ENCODE measurements at regions not wholly inside any gene's neighbourhood (a gene's known extent, or its start where the extent isn't known, plus 50 kb on each side); places are given as distances from the start of the nearest gene placed in this dataset.

DNA sequence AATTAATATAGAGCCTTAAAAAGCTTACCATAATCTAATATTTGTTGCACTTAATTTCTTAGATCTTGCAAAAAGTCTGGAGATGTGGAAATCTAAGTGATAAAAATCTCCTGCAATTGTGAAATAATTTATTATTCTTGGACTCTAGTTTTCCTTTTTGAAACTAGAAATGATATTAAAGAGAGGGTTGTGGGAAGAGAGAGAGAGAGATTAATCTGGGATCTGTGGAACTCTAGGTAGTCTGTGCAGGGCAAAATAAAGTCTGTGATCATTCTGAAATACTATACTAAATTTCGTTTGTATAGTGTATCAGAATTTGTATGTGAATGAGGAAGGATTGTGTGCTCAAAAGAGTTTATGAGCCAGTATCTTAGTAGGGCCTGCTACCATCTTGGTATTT, 692.3 kb downstream of the RWDD3 start:
- WGBS (ENCODE audit: low lambda C conversion rate) = 12% methylated on average over 1 of the region's 1 CpG
- Histone ChIP-seq H3F3A (replicated peaks; ENCODE audit: insufficient read depth) (no peaks in the 10 kb centered on the region), H3K9ac (no peak overlapping the region), H3K79me2 (ENCODE audit: insufficient read depth) (no peaks in the 10 kb centered on the region), H3K9me3 (no peaks in the 10 kb centered on the region), H3K27me3 (ENCODE audit: insufficient read depth) (no peaks in the 10 kb centered on the region), H3K9me2 (no peaks in the 10 kb centered on the region), H3K4me2 (no peak overlapping the region), H3K4me1 (ENCODE audit: control insufficient read depth in 1 of 2, insufficient read depth in 2 of 2, low read depth in 1 of 2, low read length in 1 of 2) (no peaks in the 10 kb centered on the region), H3K27ac (ENCODE audit: low read depth in 2 of 2, low read length in 1 of 2) (no peak overlapping the region), H3K36me3 (replicated peaks in 1 of 2; ENCODE audit: control insufficient read depth in 1 of 2, insufficient read depth in 2 of 2, low read length in 1 of 2) (no peaks in the 10 kb centered on the region), H2AFZ (ENCODE audit: low read depth) (no peak overlapping the region), H4K20me1 (ENCODE audit: insufficient read depth) (no peaks in the 10 kb centered on the region), H3K4me3 (ENCODE audit: low read depth in 2 of 2, low read length in 1 of 2) (no peak overlapping the region)
- no peak for TF ChIP-seq YY1 (IDR thresholded peaks at IDR 0.05; ENCODE audit: low read depth)
- no peak for TF ChIP-seq MAX (IDR thresholded peaks at IDR 0.05; ENCODE audit: low read depth)
- TF ChIP-seq TEAD4 (IDR thresholded peaks at IDR 0.05; ENCODE audit: borderline replicate concordance, insufficient read depth) = no peak
- no peak for TF ChIP-seq EZH2phosphoT487 (IDR thresholded peaks at IDR 0.05; ENCODE audit: borderline replicate concordance, low read depth)
- no peak for TF ChIP-seq RXRA (IDR thresholded peaks at IDR 0.05; ENCODE audit: borderline replicate concordance, low read depth)
- TF ChIP-seq FOSL2 (IDR thresholded peaks at IDR 0.05; ENCODE audit: borderline replicate concordance, low read depth) = no peak
- no peak for TF ChIP-seq MXI1 (IDR thresholded peaks at IDR 0.05; ENCODE audit: low read depth, low read length)
- TF ChIP-seq ELF1 (IDR thresholded peaks at IDR 0.05) = no peak
- no peak for TF ChIP-seq FOXJ3 (CRISPR knock-in tag; IDR thresholded peaks at IDR 0.05)
- no peak for TF ChIP-seq RCOR1 (IDR thresholded peaks at IDR 0.05; ENCODE audit: low read length)
- no peak for TF ChIP-seq FOXM1 (IDR thresholded peaks at IDR 0.05; ENCODE audit: low read depth)
- TF ChIP-seq MEF2A (IDR thresholded peaks at IDR 0.05; ENCODE audit: borderline replicate concordance, low read depth) = no peak
- no peak for TF ChIP-seq REST (IDR thresholded peaks at IDR 0.05; ENCODE audit: low read depth, low read length)
- no peak for TF ChIP-seq EP300 (IDR thresholded peaks at IDR 0.05; ENCODE audit: borderline replicate concordance in 1 of 2, low read depth in 1 of 2, low read length in 1 of 2)
- TF ChIP-seq SMC3 (IDR thresholded peaks at IDR 0.05; ENCODE audit: low read depth, low read length) = no peak
- no peak for TF ChIP-seq TAF1 (IDR thresholded peaks at IDR 0.05; ENCODE audit: borderline replicate concordance, low read depth, low read length)
- TF ChIP-seq NFIC (IDR thresholded peaks at IDR 0.05; ENCODE audit: borderline replicate concordance) = no peak
- no peak for TF ChIP-seq USF1 (IDR thresholded peaks at IDR 0.05; ENCODE audit: borderline replicate concordance, low read depth)
- no peak for TF ChIP-seq TCF12 (IDR thresholded peaks at IDR 0.05)
- POLR2A ChIA-PET = no interaction called here
- CTCF ChIA-PET = no interaction called here
- no peak for DNase-seq

Measured in SK-N-SH (cell line).